H9 (cell line): ENCODE measurements at regions not wholly inside any gene's neighbourhood (a gene's known extent, or its start where the extent isn't known, plus 50 kb on each side); places are given as distances from the start of the nearest gene placed in this dataset.

ENCODE experiments used
- DNase-seq: peaks from one replicate; pipeline ENCODE4 v3.0.0-alpha.2; 2017
- H2AFZ ChIP-seq: one replicate; pipeline ENCODE4 v1.6.1; 2013; ENCODE audit warnings: mild to moderate bottlenecking, low read length, control low read depth, moderate library complexity
- H2AK5ac ChIP-seq: 2 replicates; pipeline ENCODE4 v1.6.1; 2013; ENCODE audit warnings: low read length, control low read depth, mixed read lengths; ENCODE audit not compliant: insufficient read length
- H2BK120ac ChIP-seq: one replicate; pipeline ENCODE4 v1.6.1; 2013; ENCODE audit warnings: low read depth, mild to moderate bottlenecking, low read length, control low read depth, inconsistent platforms; ENCODE audit not compliant: poor library complexity, severe bottlenecking
- H2BK12ac ChIP-seq: 2 replicates; pipeline ENCODE4 v1.6.1; 2013; ENCODE audit warnings: low read length, control low read depth, mixed read lengths, low read depth; ENCODE audit not compliant: insufficient read length
- H2BK15ac ChIP-seq: 2 replicates; pipeline ENCODE4 v1.6.1; 2013; ENCODE audit warnings: low read depth, low read length, control low read depth
- H2BK20ac ChIP-seq: one replicate; pipeline ENCODE4 v1.6.1; 2013; ENCODE audit warnings: low read depth, mild to moderate bottlenecking, low read length, control low read depth, inconsistent platforms; ENCODE audit not compliant: poor library complexity, severe bottlenecking
- H2BK5ac ChIP-seq: 2 replicates; pipeline ENCODE4 v1.6.1; 2013; ENCODE audit warnings: low read length, control low read depth, mixed read lengths; ENCODE audit not compliant: insufficient read length
- H3K14ac ChIP-seq: 2 replicates; pipeline ENCODE4 v1.6.1; 2013; ENCODE audit warnings: low read length, control low read depth; ENCODE audit not compliant: insufficient read depth
- H3K18ac ChIP-seq: 2 replicates; pipeline ENCODE4 v1.6.1; 2013; ENCODE audit warnings: low read depth, mild to moderate bottlenecking, mixed read lengths, low read length, control low read depth; ENCODE audit not compliant: insufficient read length
- H3K23ac ChIP-seq: 2 replicates; pipeline ENCODE4 v1.6.1; 2013; ENCODE audit warnings: low read length, control low read depth, mixed read lengths, low read depth; ENCODE audit not compliant: insufficient read length
- H3K23me2 ChIP-seq: 2 replicates; pipeline ENCODE4 v1.6.1; 2013; ENCODE audit warnings: low read depth, mild to moderate bottlenecking, mixed read lengths, low read length, control low read depth; ENCODE audit not compliant: insufficient read length, poor library complexity, severe bottlenecking
- H3K27ac ChIP-seq: 2 replicates; pipeline ENCODE4 v1.5.1; 2013; ENCODE audit warnings: low read length, control low read depth, mixed read lengths, low read depth; ENCODE audit not compliant: insufficient read length
- H3K27me3 ChIP-seq: 2 replicates; pipeline ENCODE4 v1.6.1; 2013; ENCODE audit warnings: low read length, control low read depth, inconsistent platforms; ENCODE audit not compliant: insufficient read depth
- H3K4ac ChIP-seq: 2 replicates; pipeline ENCODE4 v1.6.1; 2013; ENCODE audit warnings: low read depth, mild to moderate bottlenecking, control low read depth, inconsistent platforms, low read length, moderate library complexity
- H3K4me1 ChIP-seq: 2 replicates; pipeline ENCODE4 v1.6.1; 2013; ENCODE audit warnings: low read length, control low read depth, inconsistent platforms; ENCODE audit not compliant: insufficient read depth
- H3K4me2 ChIP-seq: 2 replicates; pipeline ENCODE4 v1.6.1; 2013; ENCODE audit warnings: low read length, control low read depth, mixed read lengths; ENCODE audit not compliant: insufficient read length, insufficient read depth
- H3K56ac ChIP-seq: 2 replicates; pipeline ENCODE4 v1.6.1; 2013; ENCODE audit warnings: low read depth, mild to moderate bottlenecking, mixed read lengths, low read length, control low read depth; ENCODE audit not compliant: insufficient read length
- H3K79me1 ChIP-seq: 2 replicates; pipeline ENCODE4 v1.6.1; 2013; ENCODE audit warnings: low read depth, mild to moderate bottlenecking, moderate library complexity, low read length, control low read depth, inconsistent platforms; ENCODE audit not compliant: insufficient read depth, poor library complexity, severe bottlenecking
- H3K79me2 ChIP-seq: 2 replicates; pipeline ENCODE4 v1.6.1; 2013; ENCODE audit warnings: low read length, control low read depth, inconsistent platforms; ENCODE audit not compliant: insufficient read depth
- H3K9ac ChIP-seq: 2 replicates; pipeline ENCODE4 v1.6.1; 2013; ENCODE audit warnings: low read length, control low read depth, mixed read lengths; ENCODE audit not compliant: insufficient read length; ENCODE audit errors: extremely low read depth
- H3K9me3 ChIP-seq: one replicate; pipeline ENCODE4 v1.6.1; 2013; ENCODE audit warnings: low read depth, low read length, inconsistent platforms; ENCODE audit not compliant: control insufficient read depth
- H3T11ph ChIP-seq: one replicate; pipeline ENCODE4 v1.6.1; 2013; ENCODE audit warnings: mild to moderate bottlenecking, low read length, control low read depth, inconsistent platforms
- H4K20me1 ChIP-seq: one replicate; pipeline ENCODE4 v1.6.1; 2013; ENCODE audit not compliant: control insufficient read depth, insufficient read length, insufficient read depth
- H4K5ac ChIP-seq: 2 replicates; pipeline ENCODE4 v1.6.1; 2013; ENCODE audit warnings: low read depth, mild to moderate bottlenecking, mixed read lengths, low read length, control low read depth; ENCODE audit not compliant: insufficient read length
- H4K8ac ChIP-seq: replicated peaks from 2 replicates; pipeline ENCODE4 v1.6.1; 2013; ENCODE audit warnings: low read length, control low read depth, mixed read lengths, low read depth; ENCODE audit not compliant: insufficient read length
- H4K91ac ChIP-seq: 2 replicates; pipeline ENCODE4 v1.6.1; 2013; ENCODE audit warnings: low read depth, mild to moderate bottlenecking, moderate library complexity, mixed read lengths, low read length, control low read depth; ENCODE audit not compliant: insufficient read length
- H3K27ac Mint-ChIP-seq, 3 experiments: 2 replicates in 2 of 3; 3 replicates in 1 of 3; pipeline ENCODE4 v1.8.0; 2020 to 2021; ENCODE audit warnings: mixed read lengths in 3 of 3, mild to moderate bottlenecking in 1 of 3, moderate library complexity in 1 of 3
- H3K27me3 Mint-ChIP-seq: 2 replicates; pipeline ENCODE4 v1.8.0; 2021; ENCODE audit warnings: low read depth, mild to moderate bottlenecking, moderate library complexity, mixed read lengths
- H3K36me3 Mint-ChIP-seq, 3 experiments: 2 replicates in 2 of 3; 3 replicates in 1 of 3; pipeline ENCODE4 v1.8.0; 2020 to 2021; ENCODE audit warnings: low read depth in 3 of 3, mixed read lengths in 3 of 3; ENCODE audit not compliant: insufficient read depth in 1 of 3
- H3K4me1 Mint-ChIP-seq, 2 experiments: 2 replicates each; pipeline ENCODE4 v1.8.0; 2020; ENCODE audit warnings: mixed read lengths in 2 of 2
- H3K4me3 Mint-ChIP-seq, 2 experiments: 2 replicates in 1 of 2; 3 replicates in 1 of 2; pipeline ENCODE4 v1.8.0; 2020 to 2021; ENCODE audit warnings: mild to moderate bottlenecking in 2 of 2, mixed read lengths in 2 of 2, moderate library complexity in 1 of 2
- H3K9me3 Mint-ChIP-seq, 2 experiments: 2 replicates in 1 of 2; 3 replicates in 1 of 2; pipeline ENCODE4 v1.8.0; 2020; ENCODE audit warnings: mild to moderate bottlenecking in 2 of 2, mixed read lengths in 2 of 2, moderate library complexity in 1 of 2
- WGBS: extraction: QIAGEN DNeasy Blood & Tissue Kit; methylation state at CpG from one replicate; pipeline ENCODE4 v1.1.7; 2013; ENCODE audit warnings: missing lambda C conversion rate, low lambda C conversion rate, mixed read lengths; ENCODE audit not compliant: insufficient read length; ENCODE audit errors: extremely low coverage; 5-methylcytosine and 5-hydroxymethylcytosine counted together
- TF ChIP-seq, protein P1 (sequence below): fragments of 200-600 bp; sonication (generic); conservative IDR thresholded peaks from 3 replicates; pipeline ENCODE4 v1.8.0; 2021; ENCODE audit warnings: antibody characterized with exemption, mild to moderate bottlenecking

DNA sequence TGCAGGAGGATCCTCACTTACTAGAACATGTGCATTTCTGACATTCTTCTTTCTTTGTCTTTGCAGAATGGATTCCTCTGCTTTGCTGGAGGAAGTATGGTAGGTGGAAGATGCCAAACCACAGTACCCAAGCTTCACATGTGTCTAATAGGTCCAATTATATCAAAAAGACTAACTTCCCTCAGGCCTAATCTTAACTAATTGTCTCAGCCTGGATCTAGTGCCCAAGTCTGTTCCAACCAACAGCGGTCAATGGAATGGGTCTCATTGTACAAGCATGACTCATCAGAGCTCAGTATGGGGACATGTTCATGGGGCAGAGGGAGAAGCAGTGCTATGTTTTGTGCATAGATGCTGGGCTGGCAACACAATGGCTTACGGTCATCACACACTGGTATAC lies 81.6 kb upstream of the CSNK1A1L start:
- Histone ChIP-seq H3K79me2 (no peaks in the 10 kb centered on the region), H3K56ac (no peak overlapping the region), H3K4ac (no peak overlapping the region), H3K23me2 (no peaks in the 10 kb centered on the region), H2AFZ (no peak overlapping the region), H3T11ph (no peak overlapping the region), H3K18ac (no peak overlapping the region), H3K4me2 (no peak overlapping the region), H3K27ac (no peak overlapping the region), H4K5ac (no peak overlapping the region), H2BK5ac (no peak overlapping the region), H3K4me1 (no peaks in the 10 kb centered on the region), H3K23ac (no peak overlapping the region), H3K9me3 (no peaks in the 10 kb centered on the region), H3K79me1 (no peaks in the 10 kb centered on the region), H2BK20ac (no peak overlapping the region), H4K20me1 (no peaks in the 10 kb centered on the region), H3K27me3 (no peaks in the 10 kb centered on the region), H4K91ac (no peak overlapping the region), H3K14ac (no peak overlapping the region), H4K8ac (no peak overlapping the region), H2BK12ac (no peak overlapping the region), H2AK5ac (no peak overlapping the region), H2BK120ac (no peak overlapping the region), H2BK15ac (no peak overlapping the region), H3K9ac (no peak overlapping the region)
- DNase-seq = no peak
- H3K4me1 Mint-ChIP-seq = no peaks in the 10 kb centered on the region; a peak in 1 of 4 replicates
- no peaks in the 10 kb centered on the region; a peak in 1 of 7 replicates for H3K36me3 Mint-ChIP-seq
- H3K27me3 Mint-ChIP-seq = no peaks in the 10 kb centered on the region
- no CpG with 5 or more reads among the region's 2 CpGs for WGBS
- peaks cover 7% of the 10 kb centered on the region in 2 experiments; a peak in 3 of 5 replicates for H3K9me3 Mint-ChIP-seq
- TF ChIP-seq, protein P1, sequence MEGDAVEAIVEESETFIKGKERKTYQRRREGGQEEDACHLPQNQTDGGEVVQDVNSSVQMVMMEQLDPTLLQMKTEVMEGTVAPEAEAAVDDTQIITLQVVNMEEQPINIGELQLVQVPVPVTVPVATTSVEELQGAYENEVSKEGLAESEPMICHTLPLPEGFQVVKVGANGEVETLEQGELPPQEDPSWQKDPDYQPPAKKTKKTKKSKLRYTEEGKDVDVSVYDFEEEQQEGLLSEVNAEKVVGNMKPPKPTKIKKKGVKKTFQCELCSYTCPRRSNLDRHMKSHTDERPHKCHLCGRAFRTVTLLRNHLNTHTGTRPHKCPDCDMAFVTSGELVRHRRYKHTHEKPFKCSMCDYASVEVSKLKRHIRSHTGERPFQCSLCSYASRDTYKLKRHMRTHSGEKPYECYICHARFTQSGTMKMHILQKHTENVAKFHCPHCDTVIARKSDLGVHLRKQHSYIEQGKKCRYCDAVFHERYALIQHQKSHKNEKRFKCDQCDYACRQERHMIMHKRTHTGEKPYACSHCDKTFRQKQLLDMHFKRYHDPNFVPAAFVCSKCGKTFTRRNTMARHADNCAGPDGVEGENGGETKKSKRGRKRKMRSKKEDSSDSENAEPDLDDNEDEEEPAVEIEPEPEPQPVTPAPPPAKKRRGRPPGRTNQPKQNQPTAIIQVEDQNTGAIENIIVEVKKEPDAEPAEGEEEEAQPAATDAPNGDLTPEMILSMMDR = no peak
- H3K27ac Mint-ChIP-seq = no peak overlapping the region
- no peak overlapping the region for H3K4me3 Mint-ChIP-seq
